ENCODE measurements at regions not wholly inside any gene's neighbourhood (a gene's known extent, or its start where the extent isn't known, plus 50 kb on each side); places are given as distances from the start of the nearest gene placed in this dataset.
A peak's percentile ranks its signal among the peaks of the same experiment; 100 is the strongest.
"Not testable (repeated sequence)": the region's sequence is repeated elsewhere in the genome, so short reads cannot be mapped to it uniquely, and the experiment has no call there.

GRCh38 chr5:101627770-101628169 lies 668.3 kb downstream of the SLCO4C1 start:
- H3K27ac ChIP-seq (ENCODE audit: low read length); H3K9me3 ChIP-seq (ENCODE audit: control insufficient read depth, insufficient read depth, low read length); DNase-seq (ENCODE audit: low read depth, low spot score); H3K4me3 ChIP-seq (ENCODE audit: low read length); H3K27me3 ChIP-seq (ENCODE audit: control insufficient read depth, insufficient read depth, low read length); H3K4me1 ChIP-seq (ENCODE audit: control insufficient read depth, insufficient read depth, low read length); H3K36me3 ChIP-seq (ENCODE audit: control insufficient read depth, insufficient read depth, low read length): not testable (repeated sequence)
- WGBS (ENCODE audit: insufficient coverage, insufficient read length) = no CpG with 5 or more reads among the region's 2 CpGs

- Histone ChIP-seq H3K27ac (ENCODE audit: low read length) (no peak overlapping the region), H3K4me1 (ENCODE audit: control insufficient read depth, insufficient read depth, low read length) (no peaks in the 10 kb centered on the region), H3K9me3 (ENCODE audit: control insufficient read depth, insufficient read depth, low read length) (no peaks in the 10 kb centered on the region), H3K27me3 (ENCODE audit: control insufficient read depth, insufficient read depth, low read length) (no peaks in the 10 kb centered on the region), H3K36me3 (ENCODE audit: control insufficient read depth, insufficient read depth, low read length) (no peaks in the 10 kb centered on the region), H3K4me3 (ENCODE audit: low read length) (no peak overlapping the region)
- no peak for DNase-seq (ENCODE audit: low read depth, low spot score)
- WGBS (ENCODE audit: insufficient coverage, insufficient read length) = no CpG with 5 or more reads among the region's 1 CpG
Measured at GRCh38 chr5:101626572-101626971, 669.5 kb downstream of the SLCO4C1 start.

GRCh38 chr5:101611039-101611438 lies 685.0 kb downstream of the SLCO4C1 start:
- Histone ChIP-seq H3K9me3 (ENCODE audit: control insufficient read depth, insufficient read depth, low read length) (no peaks in the 10 kb centered on the region), H3K36me3 (ENCODE audit: control insufficient read depth, insufficient read depth, low read length) (no peaks in the 10 kb centered on the region), H3K27ac (ENCODE audit: low read length) (no peak overlapping the region), H3K4me1 (ENCODE audit: control insufficient read depth, insufficient read depth, low read length) (no peaks in the 10 kb centered on the region), H3K4me3 (ENCODE audit: low read length) (no peak overlapping the region), H3K27me3 (ENCODE audit: control insufficient read depth, insufficient read depth, low read length) (no peaks in the 10 kb centered on the region)
- no peak for DNase-seq (ENCODE audit: low read depth, low spot score)
- no CpG with 5 or more reads among the region's 6 CpGs for WGBS (ENCODE audit: insufficient coverage, insufficient read length)

- Histone ChIP-seq H3K27ac (ENCODE audit: low read length) (no peak overlapping the region), H3K9me3 (ENCODE audit: control insufficient read depth, insufficient read depth, low read length) (no peaks in the 10 kb centered on the region), H3K27me3 (ENCODE audit: control insufficient read depth, insufficient read depth, low read length) (no peaks in the 10 kb centered on the region), H3K36me3 (ENCODE audit: control insufficient read depth, insufficient read depth, low read length) (no peaks in the 10 kb centered on the region), H3K4me1 (ENCODE audit: control insufficient read depth, insufficient read depth, low read length) (no peaks in the 10 kb centered on the region), H3K4me3 (ENCODE audit: low read length) (no peak overlapping the region)
- no peak for DNase-seq (ENCODE audit: low read depth, low spot score)
- WGBS (ENCODE audit: insufficient coverage, insufficient read length) = no CpG with 5 or more reads among the region's 1 CpG
Measured at GRCh38 chr5:101608322-101608721, 687.8 kb downstream of the SLCO4C1 start.

GRCh38 chr5:101605700-101606099 lies 690.4 kb downstream of the SLCO4C1 start:
- Histone ChIP-seq H3K9me3 (ENCODE audit: control insufficient read depth, insufficient read depth, low read length) (no peaks in the 10 kb centered on the region), H3K27me3 (ENCODE audit: control insufficient read depth, insufficient read depth, low read length) (no peaks in the 10 kb centered on the region), H3K27ac (ENCODE audit: low read length) (no peak overlapping the region), H3K4me3 (ENCODE audit: low read length) (no peak overlapping the region), H3K4me1 (ENCODE audit: control insufficient read depth, insufficient read depth, low read length) (no peaks in the 10 kb centered on the region), H3K36me3 (ENCODE audit: control insufficient read depth, insufficient read depth, low read length) (no peaks in the 10 kb centered on the region)
- WGBS (ENCODE audit: insufficient coverage, insufficient read length) = no CpG with 5 or more reads among the region's 3 CpGs
- no peak for DNase-seq (ENCODE audit: low read depth, low spot score)

GRCh38 chr5:101600614-101601013 lies 695.5 kb downstream of the SLCO4C1 start:
- no peaks in the 10 kb centered on the region for H3K4me1 ChIP-seq (ENCODE audit: control insufficient read depth, insufficient read depth, low read length)
- no peaks in the 10 kb centered on the region for H3K9me3 ChIP-seq (ENCODE audit: control insufficient read depth, insufficient read depth, low read length)
- no peaks in the 10 kb centered on the region for H3K27me3 ChIP-seq (ENCODE audit: control insufficient read depth, insufficient read depth, low read length)
- no peaks in the 10 kb centered on the region for H3K36me3 ChIP-seq (ENCODE audit: control insufficient read depth, insufficient read depth, low read length)
- no CpG with 5 or more reads among the region's 1 CpG for WGBS (ENCODE audit: insufficient coverage, insufficient read length)
- no peak overlapping the region for H3K4me3 ChIP-seq (ENCODE audit: low read length)
- DNase-seq (ENCODE audit: low read depth, low spot score) = no peak
- H3K27ac ChIP-seq (ENCODE audit: low read length) = no peak overlapping the region

- Histone ChIP-seq H3K36me3 (ENCODE audit: control insufficient read depth, insufficient read depth, low read length) (no peaks in the 10 kb centered on the region), H3K27ac (ENCODE audit: low read length) (no peak overlapping the region), H3K4me1 (ENCODE audit: control insufficient read depth, insufficient read depth, low read length) (no peaks in the 10 kb centered on the region; the same call in 1 of the 2 replicates), H3K9me3 (ENCODE audit: control insufficient read depth, insufficient read depth, low read length) (no peaks in the 10 kb centered on the region), H3K4me3 (ENCODE audit: low read length) (no peak overlapping the region), H3K27me3 (ENCODE audit: control insufficient read depth, insufficient read depth, low read length) (no peaks in the 10 kb centered on the region)
- WGBS (ENCODE audit: insufficient coverage, insufficient read length) = no CpG with 5 or more reads among the region's 1 CpG
- peak; percentile 22 for DNase-seq (ENCODE audit: low read depth, low spot score)
Measured at GRCh38 chr5:101590384-101590783, 687.3 kb upstream of the ST8SIA4 start.

- Histone ChIP-seq H3K27ac (ENCODE audit: low read length) (no peak overlapping the region), H3K36me3 (ENCODE audit: control insufficient read depth, insufficient read depth, low read length) (no peaks in the 10 kb centered on the region), H3K4me3 (ENCODE audit: low read length) (no peak overlapping the region), H3K27me3 (ENCODE audit: control insufficient read depth, insufficient read depth, low read length) (no peaks in the 10 kb centered on the region), H3K4me1 (ENCODE audit: control insufficient read depth, insufficient read depth, low read length) (no peaks in the 10 kb centered on the region), H3K9me3 (ENCODE audit: control insufficient read depth, insufficient read depth, low read length) (no peaks in the 10 kb centered on the region)
- no peak for DNase-seq (ENCODE audit: low read depth, low spot score)
- no CpG with 5 or more reads among the region's 1 CpG for WGBS (ENCODE audit: insufficient coverage, insufficient read length)
Measured at GRCh38 chr5:101585366-101585765, 682.3 kb upstream of the ST8SIA4 start.

GRCh38 chr5:101580591-101580990 lies 677.5 kb upstream of the ST8SIA4 start:
- Histone ChIP-seq H3K4me1 (ENCODE audit: control insufficient read depth, insufficient read depth, low read length) (no peaks in the 10 kb centered on the region), H3K9me3 (ENCODE audit: control insufficient read depth, insufficient read depth, low read length) (no peaks in the 10 kb centered on the region), H3K36me3 (ENCODE audit: control insufficient read depth, insufficient read depth, low read length) (no peaks in the 10 kb centered on the region), H3K4me3 (ENCODE audit: low read length) (no peak overlapping the region), H3K27ac (ENCODE audit: low read length) (no peak overlapping the region), H3K27me3 (ENCODE audit: control insufficient read depth, insufficient read depth, low read length) (no peaks in the 10 kb centered on the region)
- no peak for DNase-seq (ENCODE audit: low read depth, low spot score)
- WGBS (ENCODE audit: insufficient coverage, insufficient read length) = no CpG with 5 or more reads among the region's 3 CpGs

- DNase-seq (ENCODE audit: low read depth, low spot score) = no peak
- H3K27me3 ChIP-seq (ENCODE audit: control insufficient read depth, insufficient read depth, low read length) = no peaks in the 10 kb centered on the region
- no peak overlapping the region for H3K27ac ChIP-seq (ENCODE audit: low read length)
- no peaks in the 10 kb centered on the region for H3K9me3 ChIP-seq (ENCODE audit: control insufficient read depth, insufficient read depth, low read length)
- H3K4me3 ChIP-seq (ENCODE audit: low read length) = no peak overlapping the region
- WGBS (ENCODE audit: insufficient coverage, insufficient read length) = no CpG with 5 or more reads among the region's 3 CpGs
- H3K4me1 ChIP-seq (ENCODE audit: control insufficient read depth, insufficient read depth, low read length) = no peaks in the 10 kb centered on the region
- H3K36me3 ChIP-seq (ENCODE audit: control insufficient read depth, insufficient read depth, low read length) = no peaks in the 10 kb centered on the region
Measured at GRCh38 chr5:101574017-101574416, 670.9 kb upstream of the ST8SIA4 start.

- no CpG with 5 or more reads among the region's 3 CpGs for WGBS (ENCODE audit: insufficient coverage, insufficient read length)
- Histone ChIP-seq H3K36me3 (ENCODE audit: control insufficient read depth, insufficient read depth, low read length) (no peaks in the 10 kb centered on the region), H3K27me3 (ENCODE audit: control insufficient read depth, insufficient read depth, low read length) (no peaks in the 10 kb centered on the region), H3K4me3 (ENCODE audit: low read length) (no peak overlapping the region), H3K4me1 (ENCODE audit: control insufficient read depth, insufficient read depth, low read length) (no peaks in the 10 kb centered on the region), H3K9me3 (ENCODE audit: control insufficient read depth, insufficient read depth, low read length) (no peaks in the 10 kb centered on the region), H3K27ac (ENCODE audit: low read length) (no peak overlapping the region)
- DNase-seq (ENCODE audit: low read depth, low spot score) = no peak
Measured at GRCh38 chr5:101561018-101561417, 657.9 kb upstream of the ST8SIA4 start.

Measured in iPS DF 6.9 (cell line).